OCI-M2 (cell line): ENCODE measurements at regions not wholly inside any gene's neighbourhood (a gene's known extent, or its start where the extent isn't known, plus 50 kb on each side); places are given as distances from the start of the nearest gene placed in this dataset.
A peak's percentile ranks its signal among the peaks of the same experiment; 100 is the strongest.

ENCODE experiments used
- DNase-seq: peaks from one replicate; lab custom pipeline; 2025; ENCODE audit not compliant: unreplicated experiment; lab: John Stamatoyannopoulos, UW

DNA sequence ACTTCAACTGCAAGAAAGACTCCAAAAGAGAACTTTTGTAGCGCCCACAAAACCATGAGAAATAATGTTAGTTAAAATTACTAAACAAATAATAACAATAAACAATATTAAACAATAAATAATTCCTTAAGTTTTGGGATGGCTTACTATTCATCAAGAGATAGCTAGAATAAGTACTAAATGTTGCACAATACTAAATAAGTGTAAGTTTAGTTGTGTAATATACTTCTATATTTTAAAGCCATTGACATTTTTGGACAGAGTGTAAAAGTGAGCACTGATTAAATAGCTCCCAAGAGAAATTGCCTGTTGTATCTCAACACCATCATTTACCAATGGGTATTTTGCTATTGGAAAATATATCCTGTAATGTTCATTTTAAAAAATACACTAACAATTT is 166.7 kb downstream of the ALG10 start:
- no peak for DNase-seq

DNA sequence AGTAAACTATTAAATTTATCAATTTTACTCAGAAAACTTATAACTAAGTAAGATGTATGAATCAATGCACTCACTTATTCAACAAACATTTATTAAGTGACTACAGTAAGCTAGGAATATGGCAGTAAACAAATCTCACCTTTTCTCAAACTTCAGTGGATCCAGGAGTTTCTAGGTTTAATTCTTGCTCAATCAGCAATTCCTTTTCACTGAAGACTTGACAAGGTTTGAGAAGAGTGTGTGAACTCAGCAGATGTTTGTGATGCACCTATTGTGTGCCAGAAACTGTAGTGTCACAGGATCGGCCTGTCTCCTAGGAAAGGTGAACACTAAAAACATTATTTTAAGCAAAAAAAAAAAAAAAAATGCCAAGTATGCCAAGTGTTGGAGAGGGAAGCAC is 167.8 kb downstream of the ALG10 start:
- DNase-seq = no peak

DNA sequence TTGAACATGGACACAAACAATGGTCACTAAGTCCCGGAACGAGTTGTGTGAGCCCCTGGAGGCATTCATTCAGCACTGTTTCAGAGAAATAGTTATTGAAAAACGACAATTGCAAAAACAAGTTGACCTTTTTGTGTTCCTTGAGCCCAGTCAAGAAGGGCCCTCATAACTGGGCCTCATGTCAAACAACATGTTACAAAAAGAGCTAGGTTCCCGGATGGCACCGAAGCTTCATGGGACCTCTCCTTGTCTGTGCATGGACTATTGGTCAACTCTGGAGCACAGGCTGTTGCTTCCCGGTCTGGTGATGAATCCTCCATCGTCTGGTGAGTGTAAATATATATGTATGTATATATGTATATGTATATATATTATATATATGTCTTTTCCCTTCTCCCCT is 176.6 kb downstream of the ALG10 start:
- DNase-seq = no peak

DNA sequence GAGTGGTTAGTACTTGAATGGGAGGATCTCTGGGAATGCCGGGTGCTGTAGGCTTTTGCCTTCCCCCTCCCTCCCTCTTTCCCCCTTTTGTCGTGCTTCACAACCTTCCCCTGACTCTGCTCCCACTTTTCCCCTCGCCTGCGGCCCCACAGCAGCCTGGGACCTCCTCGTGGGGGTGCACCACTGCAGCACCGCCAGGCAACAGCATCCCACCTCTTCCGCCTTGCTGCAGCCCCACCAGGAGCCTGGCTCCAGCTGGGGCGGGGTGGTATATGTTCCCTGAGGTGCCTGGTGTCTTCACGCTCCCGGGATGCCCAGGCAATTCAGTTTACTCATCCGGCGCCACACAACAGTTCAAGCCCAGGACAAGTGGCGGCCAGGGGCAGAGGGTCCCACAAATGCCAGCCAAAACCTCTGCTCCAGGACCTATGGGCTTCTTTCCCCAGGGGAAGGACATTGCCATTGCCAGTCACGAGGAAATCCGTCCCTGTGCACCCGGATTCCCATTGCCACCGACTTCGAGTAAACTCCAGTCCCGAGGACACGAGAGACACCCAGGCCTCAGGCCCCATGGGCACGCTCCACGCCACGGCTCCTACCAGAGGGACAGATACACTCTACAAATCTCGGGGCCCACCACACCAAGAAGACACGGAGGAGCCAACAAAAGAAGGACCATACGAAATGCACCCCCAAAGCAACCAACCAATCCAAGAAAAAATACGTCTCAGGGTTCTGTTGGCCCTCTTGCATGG is 181.7 kb downstream of the ALG10 start:
- DNase-seq = no peak

DNA sequence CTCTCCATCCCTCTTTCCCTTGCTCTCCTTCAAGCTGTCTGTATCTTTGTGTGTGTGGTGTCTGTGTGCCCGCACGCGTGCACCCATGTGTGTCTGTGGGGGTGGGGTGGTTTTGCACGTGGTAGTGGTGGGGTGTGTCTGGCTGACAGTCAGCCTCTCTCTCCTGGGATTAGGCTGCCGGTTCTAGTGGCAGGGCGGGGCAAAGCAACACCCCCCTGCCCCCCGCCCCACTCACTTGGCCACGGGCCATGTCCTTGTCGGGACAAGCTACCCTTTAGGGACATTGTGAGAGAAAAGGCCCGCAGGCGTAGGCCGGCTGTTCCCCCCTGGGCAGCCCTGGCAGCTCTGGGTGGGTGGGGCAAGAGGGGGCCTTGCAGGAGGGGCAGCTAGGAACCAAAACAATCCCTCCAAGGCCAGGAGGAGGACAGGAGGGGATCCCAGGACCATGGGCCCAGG is 182.6 kb downstream of the ALG10 start:
- no peak for DNase-seq

DNA sequence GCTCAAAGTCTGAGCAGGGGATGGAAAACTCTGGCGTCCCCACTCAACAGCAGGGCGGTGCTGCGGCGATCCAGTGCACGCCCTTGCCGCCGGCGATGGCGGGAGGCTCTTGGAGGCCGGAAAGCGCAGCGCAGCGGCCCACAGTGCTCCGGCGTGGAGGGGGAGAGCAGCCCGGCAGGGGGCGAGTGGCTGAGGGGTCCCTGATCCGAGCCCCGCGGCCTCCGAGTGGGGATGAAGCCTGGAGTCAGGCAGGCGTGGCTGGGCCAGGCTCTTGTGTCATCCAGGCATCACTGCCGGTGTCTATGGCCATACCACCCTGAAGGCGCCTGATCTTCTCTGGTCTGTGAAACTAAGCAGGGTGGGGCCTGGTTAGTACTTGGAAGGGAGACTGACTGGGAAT is 183.1 kb downstream of the ALG10 start:
- no peak for DNase-seq

DNA sequence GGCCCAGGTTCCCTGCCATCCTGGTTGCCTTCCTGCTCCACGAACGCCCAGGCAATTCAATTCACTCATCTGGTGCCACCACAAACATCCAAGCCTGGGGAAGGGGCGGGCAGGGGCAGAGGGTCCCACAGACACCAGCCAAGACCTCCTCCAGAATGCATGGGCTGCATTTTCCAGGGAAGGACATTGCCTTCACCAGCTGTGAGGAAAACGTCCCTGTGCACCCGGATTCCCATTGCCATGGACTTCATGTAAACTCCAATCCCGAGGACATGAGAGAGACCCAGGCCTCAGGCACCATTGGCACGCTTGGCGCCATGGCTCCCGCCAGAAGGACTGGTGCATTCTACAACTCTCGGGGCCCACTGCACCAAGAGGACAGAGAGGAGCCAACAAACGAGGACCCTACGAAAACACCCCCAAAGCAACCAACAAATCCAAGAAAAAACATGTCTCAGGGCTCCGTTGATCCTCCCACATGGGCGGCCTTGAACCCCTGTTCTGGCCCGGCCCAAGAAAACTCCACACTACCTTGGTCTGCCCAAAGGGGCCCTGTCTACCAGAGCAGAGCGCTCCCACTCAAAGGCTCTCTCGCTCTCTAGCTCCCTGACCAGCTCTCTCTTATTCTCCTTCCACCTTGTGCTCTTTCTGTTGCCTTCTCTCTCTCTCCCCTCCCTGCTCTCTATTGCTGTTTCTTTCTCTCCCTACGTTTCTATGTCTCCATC is 183.9 kb downstream of the ALG10 start:
- no peak for DNase-seq

DNA sequence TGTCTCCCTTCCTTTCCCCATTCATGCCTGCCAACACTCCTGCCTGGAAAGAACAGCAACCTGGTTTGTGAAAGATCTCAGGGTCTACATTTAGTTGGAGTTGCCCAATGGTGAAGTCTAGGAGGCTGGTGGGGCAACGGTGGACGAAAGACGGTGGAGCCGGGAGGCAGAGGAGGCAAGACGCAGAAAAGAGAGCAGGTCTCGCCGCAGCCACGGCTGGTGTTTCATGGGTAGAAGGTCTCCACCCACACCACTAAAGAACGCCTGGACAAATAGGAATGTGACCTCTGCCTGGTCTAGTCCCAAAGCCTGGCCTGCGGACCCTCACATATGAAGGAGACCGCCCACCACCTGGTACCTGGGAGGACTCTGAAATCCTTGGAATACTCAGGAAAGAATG is 185.6 kb downstream of the ALG10 start:
- no peak for DNase-seq

DNA sequence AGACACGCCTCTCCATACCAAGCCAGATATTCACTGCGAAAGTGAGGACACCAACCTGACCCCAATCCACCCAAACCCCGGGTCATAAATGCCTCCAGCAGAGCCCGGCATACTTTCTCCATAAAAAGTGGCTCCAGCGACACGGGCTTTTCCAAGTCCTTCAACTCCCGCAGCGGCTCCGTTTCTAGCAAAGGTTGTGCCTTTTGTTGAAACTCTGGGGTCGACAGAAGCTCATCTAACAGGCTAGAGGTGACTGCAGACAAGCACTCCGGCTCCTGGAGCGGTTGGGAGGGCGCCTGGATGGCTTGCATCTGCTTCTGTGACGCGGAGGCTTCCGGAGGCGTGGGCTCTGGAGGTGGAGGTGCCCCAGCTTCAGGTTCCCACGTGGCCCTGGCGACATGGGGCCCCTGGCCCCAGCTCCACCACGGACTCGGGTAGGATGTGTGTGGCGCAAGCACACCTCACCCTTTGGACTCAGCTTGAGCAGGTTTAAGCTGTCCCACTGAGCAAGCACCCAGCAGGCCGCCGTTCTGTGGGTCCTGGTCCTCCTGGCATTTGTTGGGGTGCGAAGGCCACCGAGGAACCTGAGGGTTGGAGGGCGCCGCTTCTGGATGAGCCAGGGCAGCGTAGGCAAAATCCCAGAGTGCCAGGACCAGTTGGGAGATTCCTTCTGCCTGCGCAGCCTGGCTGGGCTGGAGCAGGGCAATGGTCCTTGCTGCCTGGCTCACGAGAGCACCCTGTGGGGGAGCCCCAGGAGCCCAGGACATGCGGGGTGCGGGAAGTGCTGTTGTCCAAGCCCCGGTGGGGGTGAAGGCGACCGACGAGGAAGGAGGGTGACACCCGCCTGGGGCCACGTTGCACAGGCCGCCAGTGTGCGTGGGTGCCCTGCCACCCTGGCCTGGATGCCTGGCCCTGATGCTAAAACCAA is 186.3 kb downstream of the ALG10 start:
- no peak for DNase-seq

DNA sequence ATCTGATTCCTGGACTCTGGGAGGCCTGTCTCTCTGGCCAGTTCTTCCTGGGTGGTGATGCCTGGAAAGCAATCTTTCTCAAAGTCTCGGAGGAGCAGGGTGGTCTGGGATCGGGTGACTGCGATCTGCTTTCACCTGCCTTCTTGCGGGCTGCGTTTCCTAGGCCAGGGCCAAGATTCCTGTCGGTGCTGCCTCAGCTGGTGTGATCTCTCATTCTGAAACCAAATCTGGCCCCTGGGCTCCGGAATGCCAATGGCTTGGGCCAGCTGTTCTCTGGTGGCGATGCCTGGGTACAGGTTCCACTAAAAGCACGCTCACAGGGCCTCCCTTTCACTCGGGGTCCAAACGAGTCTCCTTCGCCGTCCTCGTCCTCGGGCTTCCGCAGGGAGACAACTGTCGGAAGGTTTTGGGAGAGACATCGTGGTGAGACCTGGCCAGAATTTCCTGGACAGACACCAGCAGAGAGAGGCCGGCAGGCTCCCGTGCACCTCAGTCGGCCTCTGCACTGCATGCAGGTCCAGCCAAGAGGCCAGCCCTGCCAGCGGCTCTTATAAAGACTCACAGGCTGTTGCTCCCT is 187.1 kb downstream of the ALG10 start:
- no peak for DNase-seq

DNA sequence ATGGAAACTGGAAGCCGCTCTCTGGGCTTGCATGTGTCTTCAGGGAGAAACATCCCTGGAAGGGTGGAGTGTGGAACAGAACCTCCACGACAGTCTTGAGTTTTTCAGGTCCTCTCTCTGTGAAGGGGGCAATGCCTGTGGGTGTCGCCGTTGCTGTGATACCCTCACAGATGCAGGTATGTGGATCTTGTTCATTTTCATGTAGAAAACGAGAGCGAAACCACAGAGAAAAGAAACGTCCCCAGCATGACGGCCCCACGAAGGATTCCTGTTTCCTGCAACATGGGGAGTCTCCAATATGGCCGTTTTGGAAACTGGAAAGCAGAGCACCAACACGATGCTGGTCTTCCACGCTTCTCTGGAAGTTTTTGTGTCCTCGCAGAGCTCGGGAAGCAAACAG is 187.9 kb downstream of the ALG10 start:
- DNase-seq = no peak

DNA sequence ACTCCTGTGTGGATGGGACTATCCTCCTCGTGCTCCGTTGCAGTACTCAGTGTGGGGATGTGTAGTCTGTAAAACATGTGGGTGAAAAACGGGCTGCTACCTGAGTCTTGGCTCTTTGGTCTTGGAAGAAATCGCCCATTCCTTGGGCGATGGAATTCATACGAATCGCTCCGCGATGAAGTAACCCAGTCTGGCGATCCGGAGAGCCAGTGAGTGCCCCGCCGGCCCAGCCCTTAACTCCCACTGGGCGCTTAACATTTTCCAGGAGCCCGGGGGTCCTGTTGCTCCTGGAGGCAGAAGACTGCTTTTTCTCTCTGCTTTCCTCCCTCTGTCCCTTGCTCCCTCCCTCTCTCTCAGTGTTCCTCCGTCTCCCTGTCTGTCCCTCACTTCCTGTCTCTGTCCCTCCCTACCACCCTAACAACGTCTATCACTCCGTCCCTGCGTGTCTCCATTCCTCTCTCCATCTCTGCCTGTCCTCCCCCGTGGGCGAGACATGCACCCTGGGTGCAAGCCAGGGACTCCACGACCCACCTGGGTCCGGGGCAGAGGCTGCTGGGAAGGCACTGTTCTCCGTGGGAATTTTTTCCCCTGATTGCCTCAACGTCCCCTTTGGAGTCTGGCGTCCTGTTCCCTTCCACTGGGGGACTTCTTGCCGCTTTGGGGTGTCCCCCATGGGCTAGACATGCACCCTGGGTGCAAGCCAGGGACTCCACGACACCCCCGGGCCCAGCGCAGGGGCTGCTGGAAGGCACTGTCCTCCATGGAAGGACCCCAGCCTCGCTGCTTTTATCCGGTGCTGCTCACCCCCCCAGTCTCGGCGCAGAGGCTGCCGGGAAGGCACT is 188.6 kb downstream of the ALG10 start:
- DNase-seq = no peak

DNA sequence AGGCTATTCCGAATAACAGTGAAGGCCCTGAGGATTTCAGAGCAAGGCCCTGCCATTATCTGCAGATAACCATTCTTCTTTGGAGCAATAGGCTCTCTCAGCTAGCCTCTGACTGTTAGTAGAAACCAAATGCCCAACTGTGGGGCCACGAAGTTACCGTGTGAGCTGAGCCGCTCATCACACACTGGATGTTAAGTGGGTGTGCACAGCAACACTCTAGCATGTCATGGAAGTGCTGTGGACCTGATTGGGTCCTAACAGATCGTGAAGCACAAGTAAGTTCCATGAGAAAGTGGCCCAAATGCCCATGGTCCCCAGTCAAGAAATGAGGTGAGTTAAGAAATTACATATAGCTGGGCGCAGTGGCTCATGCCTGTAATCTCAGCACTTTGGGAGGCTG is 190.4 kb downstream of the ALG10 start:
- DNase-seq = no peak

DNA sequence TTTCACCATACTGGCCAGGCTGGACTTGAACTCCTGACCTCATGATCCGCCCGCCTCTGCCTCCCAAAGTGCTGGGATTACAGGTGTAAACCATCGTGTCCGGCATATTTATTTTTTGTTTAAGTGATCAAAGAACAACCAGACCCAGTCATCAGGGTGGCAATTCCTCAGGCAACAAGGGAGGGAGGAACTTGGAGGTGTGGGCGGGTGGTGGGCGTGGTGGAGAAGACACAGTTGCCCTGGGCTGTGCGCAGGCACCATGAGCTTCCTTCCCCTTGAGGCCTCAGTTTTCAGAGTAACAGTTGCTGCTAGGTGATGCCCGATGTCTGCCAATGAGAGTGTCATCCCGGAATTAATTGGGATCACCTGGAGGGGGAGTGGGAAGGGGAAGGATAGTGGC is 191.7 kb downstream of the ALG10 start:
- DNase-seq = no peak

DNA sequence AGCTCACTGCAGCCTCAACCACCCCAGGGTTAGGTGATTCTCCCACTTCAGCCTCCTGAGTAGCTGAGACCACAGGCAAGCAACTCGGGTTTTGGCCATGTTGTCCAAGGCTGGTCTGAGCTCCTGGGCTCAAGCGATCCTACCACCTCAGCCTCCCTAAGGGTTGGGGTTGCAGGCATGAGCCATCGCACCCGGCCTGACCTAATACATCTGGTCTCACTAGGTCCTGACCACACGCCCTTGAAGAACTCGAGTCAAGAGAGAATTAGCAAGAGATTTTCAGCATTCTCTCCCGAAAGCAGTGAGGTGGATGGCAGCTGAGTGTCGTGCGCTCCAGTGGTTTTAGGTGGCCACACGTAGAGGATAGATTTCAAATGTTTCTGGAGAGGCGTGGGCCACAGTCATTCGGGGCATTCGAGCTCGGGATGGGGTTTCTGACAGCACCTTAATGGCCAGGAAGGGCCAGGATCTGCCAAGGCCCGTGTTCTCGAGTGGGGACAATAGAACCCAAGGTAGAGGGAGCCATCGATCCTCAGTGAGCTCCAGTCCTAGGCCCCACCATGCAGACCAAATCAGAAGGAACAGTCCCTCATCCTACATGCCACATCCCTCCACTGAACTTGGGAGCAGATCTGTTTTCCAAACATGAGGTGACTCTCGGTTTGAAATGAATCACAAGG is 193.1 kb downstream of the ALG10 start:
- no peak for DNase-seq

DNA sequence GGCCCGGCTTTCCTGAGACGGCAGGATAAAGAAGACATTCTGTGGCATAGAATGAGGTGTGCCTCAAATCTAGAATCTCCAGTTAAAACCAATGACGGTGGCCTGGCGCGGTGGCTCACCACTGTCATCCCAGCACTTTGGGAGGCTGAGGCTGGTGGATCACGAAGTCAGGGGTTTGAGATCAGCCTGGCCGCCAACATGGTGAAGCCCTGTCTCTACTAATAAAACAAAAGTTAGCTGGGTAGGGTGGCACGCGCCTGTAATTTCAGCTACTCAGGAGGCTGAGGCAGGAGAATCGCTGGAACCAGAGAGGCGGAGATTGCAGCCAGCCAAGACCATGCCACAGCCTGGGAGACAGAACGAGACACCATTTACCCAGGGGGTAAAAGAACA is 193.6 kb downstream of the ALG10 start:
- no peak for DNase-seq

DNA sequence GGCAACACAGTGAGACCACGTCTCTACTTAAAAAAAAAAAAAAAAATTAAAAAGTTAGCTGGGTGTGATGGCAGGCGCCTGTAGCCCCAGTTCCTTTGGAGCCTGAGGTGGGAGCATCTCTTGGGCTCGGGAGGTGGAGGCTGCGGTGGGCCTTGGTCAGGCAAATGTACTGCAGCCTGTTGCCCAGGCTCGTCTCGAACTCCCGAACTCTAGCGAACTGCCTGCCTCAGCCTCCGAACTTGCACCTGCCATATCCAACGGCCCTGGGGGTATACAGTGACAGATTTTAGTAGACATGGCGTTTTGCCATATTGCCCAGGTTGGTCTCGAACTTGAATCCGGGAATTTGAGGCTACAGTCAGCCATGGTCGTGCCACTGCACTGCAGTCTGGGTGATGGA is 195.4 kb downstream of the ALG10 start:
- no peak for DNase-seq

DNA sequence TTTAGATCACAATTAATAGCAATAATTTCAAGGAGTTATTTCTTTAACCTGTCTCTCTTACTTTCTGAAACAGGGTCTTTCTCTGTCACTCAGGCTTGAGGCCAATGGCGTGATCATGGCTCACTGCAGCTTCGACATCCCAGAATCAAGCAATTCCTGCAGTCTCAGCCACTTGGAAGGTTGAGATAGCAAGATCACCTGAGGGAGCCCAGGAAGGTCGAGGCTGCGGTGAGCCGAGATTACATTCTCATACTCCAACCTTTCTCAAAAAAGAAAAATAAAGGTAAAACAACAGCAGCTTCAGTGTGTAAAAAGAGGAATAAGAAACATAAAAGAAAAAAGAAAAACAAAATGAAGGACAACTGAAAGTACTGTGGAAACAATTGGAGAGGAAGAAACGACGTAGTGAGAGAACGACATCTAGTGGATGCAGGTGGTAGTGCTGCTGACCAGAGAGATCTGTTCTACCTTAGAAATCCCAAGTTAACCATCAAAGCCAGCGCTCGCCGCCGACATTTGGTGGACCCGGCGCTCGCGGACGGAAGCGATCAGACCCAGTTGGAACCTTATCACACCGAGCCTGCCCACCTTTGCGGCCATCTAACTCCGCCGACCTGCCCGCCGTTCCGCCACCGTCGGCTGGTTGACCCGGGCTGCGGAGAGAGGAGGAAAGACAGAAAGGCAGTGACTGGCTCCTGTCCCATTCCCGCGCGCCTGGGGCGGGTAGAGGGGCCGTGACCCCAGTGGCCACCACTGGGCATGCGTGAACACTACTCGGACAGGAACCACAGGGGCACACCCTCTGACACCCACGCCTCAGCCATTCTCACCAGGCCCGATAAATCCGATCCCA is 196.1 kb downstream of the ALG10 start:
- DNase-seq = peak; percentile 81
